Stimulated activated naive CD8-positive, alpha-beta T cell treated with anti-CD3 and anti-CD28 coated beads, Interleukin-15, amount 100 ng/mL, for 72 hours (primary cell): ENCODE measurements at regions not wholly inside any gene's neighbourhood (a gene's known extent, or its start where the extent isn't known, plus 50 kb on each side); places are given as distances from the start of the nearest gene placed in this dataset.
A peak's percentile ranks its signal among the peaks of the same experiment; 100 is the strongest.

ENCODE experiments used
- ATAC-seq: fragments of 150-1000 bp; cut with Tn5 transposase; 2 replicates; pipeline ENCODE4 v1.10.0; 2021; ENCODE audit warnings: mild to moderate bottlenecking, moderate library complexity
- DNase-seq, 2 donors: peaks; one replicate each; pipeline ENCODE4 v3.0.0; 2021 to 2022
- H3K27ac Mint-ChIP-seq, 2 donors: one replicate each; pipeline ENCODE4 v1.8.0; 2022; ENCODE audit warnings: mild to moderate bottlenecking in 2 of 2, mixed read lengths in 2 of 2, moderate library complexity in 2 of 2
- H3K27me3 Mint-ChIP-seq: one replicate; pipeline ENCODE4 v1.8.0; 2022; ENCODE audit warnings: mixed read lengths
- H3K4me1 Mint-ChIP-seq: one replicate; pipeline ENCODE4 v1.8.0; 2022; ENCODE audit warnings: mild to moderate bottlenecking, mixed read lengths
- H3K4me3 Mint-ChIP-seq, 2 donors: one replicate each; pipeline ENCODE4 v1.8.0; 2022; ENCODE audit warnings: mild to moderate bottlenecking in 2 of 2, mixed read lengths in 2 of 2, moderate library complexity in 1 of 2
- H3K9me3 Mint-ChIP-seq, 2 donors: one replicate each; pipeline ENCODE4 v1.8.0; 2022; ENCODE audit warnings: mixed read lengths in 2 of 2

DNA sequence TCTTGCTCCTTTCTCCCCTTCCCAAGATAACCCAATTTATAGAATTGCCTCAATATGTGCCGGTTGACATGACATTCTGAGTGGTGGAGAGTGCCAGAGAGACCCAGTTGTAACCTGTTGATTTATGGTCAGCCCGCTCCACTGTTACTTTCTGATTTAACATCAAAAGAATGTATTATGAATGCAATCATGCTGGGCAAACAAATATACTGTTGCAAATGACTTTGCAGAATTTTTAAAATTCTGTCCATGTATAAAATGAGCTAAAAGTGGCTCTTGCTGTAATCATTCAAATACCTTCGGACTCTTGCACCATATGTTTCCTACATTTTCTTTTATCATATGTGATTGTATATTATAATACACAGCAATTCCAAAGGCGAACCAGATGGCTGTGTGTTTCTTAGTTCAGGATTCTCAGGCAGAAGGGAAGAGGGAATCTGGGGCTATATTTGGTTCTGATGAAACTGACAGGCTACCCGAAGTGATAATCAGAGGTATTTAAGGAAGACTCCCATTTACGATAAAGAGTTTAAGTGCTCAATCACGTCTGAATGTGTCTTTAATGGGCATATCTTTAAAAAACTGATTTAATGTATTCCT, 131.7 kb downstream of the CLCN4 start:
- DNase-seq (no peak), ATAC-seq (no peak)
- H3K27me3 Mint-ChIP-seq = no peaks in the 10 kb centered on the region
- H3K4me3 Mint-ChIP-seq = no peak overlapping the region
- H3K27ac Mint-ChIP-seq = no peak overlapping the region
- H3K9me3 Mint-ChIP-seq = no peaks in the 10 kb centered on the region
- no peaks in the 10 kb centered on the region for H3K4me1 Mint-ChIP-seq

DNA sequence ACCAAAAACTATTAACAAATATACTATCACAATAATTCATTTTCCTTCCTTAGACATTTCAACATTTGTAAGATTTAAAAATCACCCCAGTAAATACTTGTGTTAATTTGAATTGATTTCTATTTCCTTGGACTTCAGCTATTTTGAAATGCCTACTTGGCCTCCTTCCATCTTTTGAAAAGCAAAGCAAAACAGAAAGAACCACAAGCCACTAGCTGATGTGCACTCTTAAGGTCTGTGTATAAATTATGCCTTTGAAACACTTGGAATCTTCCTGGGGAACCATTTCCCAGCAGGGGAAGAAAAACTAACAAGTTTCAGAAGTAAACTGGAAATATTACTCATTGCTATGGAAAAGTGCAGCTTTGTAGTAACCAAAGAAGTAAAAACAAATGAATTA, 139.8 kb downstream of the CLCN4 start:
- H3K4me1 Mint-ChIP-seq = no peaks in the 10 kb centered on the region
- H3K9me3 Mint-ChIP-seq = no peaks in the 10 kb centered on the region
- H3K4me3 Mint-ChIP-seq = no peak overlapping the region
- no peaks in the 10 kb centered on the region for H3K27me3 Mint-ChIP-seq
- no peak for ATAC-seq
- DNase-seq = no peak
- no peak overlapping the region for H3K27ac Mint-ChIP-seq

DNA sequence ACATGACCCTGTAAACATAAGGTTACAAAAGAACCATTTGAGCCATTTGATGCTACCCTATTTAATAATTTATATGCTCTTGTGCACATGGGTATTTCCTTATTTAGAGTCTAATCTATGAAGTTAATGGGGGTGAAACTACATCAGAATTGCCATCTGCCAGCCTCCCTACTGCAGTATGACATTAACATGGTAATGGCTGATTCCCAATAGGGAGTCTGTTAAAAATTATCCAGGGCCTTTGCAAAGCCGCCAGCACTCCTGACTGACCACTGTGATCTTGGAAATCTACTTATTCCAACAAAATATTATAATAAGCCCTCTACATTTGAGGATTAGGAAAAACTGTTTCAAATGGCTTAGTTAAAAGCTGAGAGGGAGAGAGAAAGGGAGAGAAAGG, 153.7 kb downstream of the CLCN4 start:
- no peaks in the 10 kb centered on the region for H3K27me3 Mint-ChIP-seq
- no peak for ATAC-seq
- no peaks in the 10 kb centered on the region for H3K4me1 Mint-ChIP-seq
- no peak overlapping the region for H3K27ac Mint-ChIP-seq
- no peak overlapping the region for H3K4me3 Mint-ChIP-seq
- H3K9me3 Mint-ChIP-seq = no peaks in the 10 kb centered on the region
- no peak for DNase-seq

DNA sequence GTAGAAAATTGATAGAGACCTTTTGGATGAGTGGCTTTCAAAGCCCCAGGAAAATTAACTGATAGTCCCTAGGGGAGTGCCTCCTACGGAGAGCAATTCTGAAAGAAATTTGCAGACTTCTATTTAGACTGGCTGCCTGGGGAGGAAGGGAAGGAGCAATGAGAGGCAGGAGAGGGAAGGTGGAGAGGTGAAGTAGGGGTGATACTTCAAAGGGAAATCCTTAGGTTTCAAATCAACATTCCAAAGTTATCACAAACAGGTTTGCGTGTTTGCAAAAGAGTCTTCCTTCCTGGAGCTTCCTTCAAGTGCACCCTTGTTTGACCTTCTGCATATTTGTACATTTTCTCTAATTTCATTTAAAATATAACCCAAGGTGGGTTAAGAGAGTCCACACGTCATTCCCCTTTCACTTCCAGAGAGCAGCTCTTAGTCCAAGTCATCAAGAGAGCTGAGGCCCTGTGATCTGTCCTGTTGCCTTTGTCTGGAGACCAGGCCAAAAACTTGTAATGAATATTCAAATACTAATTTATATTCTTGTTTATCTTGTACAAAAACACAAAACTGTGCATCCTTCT, 157.8 kb downstream of the CLCN4 start:
- ATAC-seq (no peak), DNase-seq (no peak)
- Mint-ChIP-seq H3K4me1 (no peaks in the 10 kb centered on the region), H3K9me3 (peaks cover 0 to 5% of the 10 kb centered on the region in 2 donors), H3K4me3 (no peak overlapping the region), H3K27ac (no peak overlapping the region), H3K27me3 (no peaks in the 10 kb centered on the region)

DNA sequence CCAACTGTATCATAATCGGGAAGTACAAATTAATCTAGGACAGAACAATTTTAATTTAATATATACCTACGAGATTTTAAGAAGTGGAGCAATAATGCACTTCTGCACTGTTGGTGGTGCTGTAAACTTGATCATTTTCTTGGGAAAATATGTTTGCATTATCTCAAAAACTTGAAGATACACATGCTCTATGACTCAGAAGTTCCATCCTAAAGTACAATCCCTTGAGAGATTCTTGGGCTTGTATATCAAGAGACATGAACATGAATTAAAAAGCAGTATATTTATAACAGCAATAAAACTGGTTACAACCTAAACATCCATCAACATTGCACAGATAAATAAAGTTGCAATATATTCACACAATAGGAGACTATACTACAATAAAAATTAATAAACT, 168.8 kb downstream of the CLCN4 start:
- no peaks in the 10 kb centered on the region for H3K9me3 Mint-ChIP-seq
- no peak overlapping the region for H3K4me3 Mint-ChIP-seq
- DNase-seq (no peak), ATAC-seq (no peak)
- no peaks in the 10 kb centered on the region for H3K4me1 Mint-ChIP-seq
- no peaks in the 10 kb centered on the region for H3K27me3 Mint-ChIP-seq
- H3K27ac Mint-ChIP-seq = no peak overlapping the region

DNA sequence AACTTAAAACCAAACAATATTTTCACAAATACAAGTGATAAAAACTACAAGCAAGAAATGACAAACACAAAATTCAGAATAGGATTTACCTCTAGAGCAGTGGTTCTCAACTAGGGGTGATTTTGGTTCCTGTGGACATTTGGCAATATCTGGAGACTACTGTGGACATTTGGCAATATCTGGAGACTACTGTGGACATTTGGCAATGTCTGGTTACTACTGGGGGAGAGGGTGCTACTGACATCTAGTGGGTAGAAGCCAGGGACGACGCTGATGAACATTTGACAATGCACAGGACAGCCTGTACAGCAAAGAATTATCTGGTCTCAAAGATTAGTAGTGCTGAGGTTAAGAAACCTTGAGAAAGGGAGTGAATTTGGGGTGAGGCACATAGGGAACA, 169.8 kb downstream of the CLCN4 start:
- DNase-seq (no peak), ATAC-seq (no peak)
- Mint-ChIP-seq H3K27me3 (no peaks in the 10 kb centered on the region), H3K9me3 (no peaks in the 10 kb centered on the region), H3K4me1 (no peaks in the 10 kb centered on the region), H3K27ac (no peak overlapping the region), H3K4me3 (no peak overlapping the region)

DNA sequence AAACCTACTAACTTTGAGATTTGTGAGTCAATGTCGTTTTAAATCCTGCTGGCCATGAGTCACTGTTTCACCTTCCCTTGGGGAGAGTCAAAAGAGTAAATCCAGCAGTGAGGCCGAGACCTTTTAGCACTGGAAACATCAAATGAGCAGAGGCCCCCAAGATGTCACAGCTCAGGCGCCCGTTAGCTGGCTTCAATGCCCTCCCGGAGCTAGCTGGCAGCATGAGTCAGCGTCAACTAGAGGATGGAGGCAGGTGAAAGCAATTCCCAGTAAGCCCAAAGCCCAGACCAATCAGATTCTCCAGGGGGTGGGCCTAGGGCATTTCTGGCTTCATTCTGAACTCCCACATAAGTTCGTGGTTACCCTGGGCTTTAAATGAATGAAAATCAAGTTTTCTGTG, 170.9 kb downstream of the CLCN4 start:
- Mint-ChIP-seq H3K27ac (no peak overlapping the region), H3K9me3 (no peaks in the 10 kb centered on the region), H3K4me3 (no peak overlapping the region), H3K27me3 (no peaks in the 10 kb centered on the region), H3K4me1 (no peaks in the 10 kb centered on the region)
- ATAC-seq (no peak), DNase-seq (no peak)

DNA sequence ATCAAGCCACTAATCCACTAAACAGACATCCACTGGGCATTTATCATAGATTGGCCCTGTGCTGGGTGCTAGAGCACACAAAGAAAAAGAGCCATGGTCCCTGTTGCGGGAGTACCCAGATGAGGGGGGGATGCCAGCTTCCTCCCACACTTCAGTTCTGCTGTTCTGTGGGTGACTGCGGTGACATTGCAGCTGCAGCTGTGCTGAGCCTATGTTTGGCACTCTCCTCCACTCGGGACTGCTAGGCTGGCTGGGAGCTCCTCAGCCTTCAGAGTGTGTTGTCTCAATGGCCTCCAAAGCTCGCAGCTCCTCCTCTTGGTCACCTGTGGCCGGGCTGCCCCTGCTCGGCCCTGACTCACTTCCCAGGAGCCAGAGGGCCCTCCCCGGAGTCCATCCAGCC, 173.2 kb downstream of the CLCN4 start:
- no peaks in the 10 kb centered on the region for H3K9me3 Mint-ChIP-seq
- no peak for ATAC-seq
- no peak overlapping the region for H3K27ac Mint-ChIP-seq
- no peaks in the 10 kb centered on the region for H3K4me1 Mint-ChIP-seq
- no peak overlapping the region for H3K4me3 Mint-ChIP-seq
- DNase-seq = no peak
- no peaks in the 10 kb centered on the region for H3K27me3 Mint-ChIP-seq

DNA sequence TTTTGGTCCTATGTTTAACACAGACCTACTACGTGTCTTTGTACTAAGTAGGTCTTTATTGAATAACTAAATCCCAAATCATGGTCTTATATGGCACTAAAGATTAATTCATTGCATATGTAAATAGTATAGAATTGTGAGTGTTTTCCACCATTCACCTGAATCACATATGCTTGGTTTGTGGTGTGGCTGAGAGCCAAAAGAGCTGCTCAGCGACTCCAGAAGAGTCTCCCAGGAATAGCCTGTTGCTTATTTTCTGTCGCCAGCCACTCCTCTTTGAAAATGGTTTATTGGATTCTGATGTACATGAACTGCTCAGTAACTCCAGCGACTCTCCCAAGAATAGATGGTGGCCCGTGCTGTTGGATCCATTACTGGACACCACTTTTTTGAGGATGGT, 184.5 kb downstream of the CLCN4 start:
- Mint-ChIP-seq H3K4me3 (no peak overlapping the region), H3K9me3 (no peaks in the 10 kb centered on the region), H3K27me3 (no peaks in the 10 kb centered on the region), H3K27ac (no peak overlapping the region), H3K4me1 (no peaks in the 10 kb centered on the region)
- DNase-seq (no peak), ATAC-seq (no peak)

DNA sequence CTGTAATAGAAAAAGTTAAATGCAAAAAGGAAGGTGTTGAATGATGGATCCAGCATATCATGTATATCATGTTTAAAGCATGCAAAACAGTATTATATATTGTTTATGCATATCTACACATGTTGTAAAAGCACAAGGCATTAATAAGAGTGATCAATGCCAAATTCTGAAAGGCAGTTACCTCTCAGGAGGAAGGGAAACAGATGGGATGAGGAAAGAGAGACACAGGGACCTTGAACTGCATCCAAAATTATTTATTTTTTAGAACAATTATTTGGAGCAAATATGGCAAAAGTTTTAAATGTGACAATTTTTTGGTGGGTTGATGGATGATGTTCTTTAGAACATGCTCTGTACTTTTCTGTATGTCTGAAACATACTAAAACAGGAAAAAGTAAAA, 193.4 kb downstream of the CLCN4 start:
- H3K4me3 Mint-ChIP-seq = no peak overlapping the region
- no peaks in the 10 kb centered on the region for H3K27me3 Mint-ChIP-seq
- H3K27ac Mint-ChIP-seq = no peak overlapping the region
- H3K9me3 Mint-ChIP-seq = no peaks in the 10 kb centered on the region
- ATAC-seq = no peak
- DNase-seq = no peak
- no peaks in the 10 kb centered on the region for H3K4me1 Mint-ChIP-seq

DNA sequence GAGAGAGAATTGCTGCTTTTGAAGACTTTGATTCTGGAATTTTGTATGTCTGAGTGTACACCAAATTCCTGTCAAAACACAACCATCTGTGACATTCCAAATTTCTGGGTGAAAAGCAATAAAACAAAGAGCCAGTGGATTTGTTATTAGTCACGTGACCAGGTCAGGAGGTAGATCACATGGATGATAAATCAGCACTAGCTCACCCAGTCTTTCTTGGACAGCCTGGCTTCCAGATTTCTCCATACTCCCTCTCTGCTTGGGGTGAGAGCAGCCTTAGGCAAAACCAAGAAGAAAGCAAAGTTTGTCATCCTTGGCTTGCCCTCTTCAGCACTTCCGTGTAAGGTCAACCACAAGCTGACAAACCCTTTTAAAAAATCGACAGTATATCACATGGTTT, 194.2 kb downstream of the CLCN4 start:
- H3K4me1 Mint-ChIP-seq = no peaks in the 10 kb centered on the region
- no peak for DNase-seq
- H3K4me3 Mint-ChIP-seq = no peak overlapping the region
- no peak overlapping the region for H3K27ac Mint-ChIP-seq
- no peaks in the 10 kb centered on the region for H3K27me3 Mint-ChIP-seq
- no peak for ATAC-seq
- H3K9me3 Mint-ChIP-seq = no peaks in the 10 kb centered on the region

DNA sequence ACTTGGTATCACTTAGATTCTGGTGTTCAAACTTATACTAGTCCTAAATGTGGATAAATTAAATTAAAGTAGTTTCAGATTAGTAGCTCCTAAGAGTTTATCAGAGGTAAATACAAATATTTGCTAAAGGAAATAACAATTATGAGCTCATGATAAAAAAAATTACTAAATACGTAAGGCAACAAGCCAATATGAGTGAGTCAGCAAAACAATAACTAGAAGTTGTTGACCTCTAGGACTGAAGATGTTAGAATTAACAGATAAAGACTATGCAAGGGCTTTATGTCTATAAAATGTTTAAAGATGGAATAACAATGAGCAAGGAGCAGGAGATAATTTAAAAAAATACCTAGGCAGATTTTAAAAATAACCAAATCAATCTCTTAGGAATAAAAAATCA, 195.8 kb downstream of the CLCN4 start:
- Mint-ChIP-seq H3K27me3 (no peaks in the 10 kb centered on the region), H3K4me3 (no peak overlapping the region), H3K4me1 (no peaks in the 10 kb centered on the region), H3K27ac (no peak overlapping the region), H3K9me3 (no peaks in the 10 kb centered on the region)
- ATAC-seq (no peak), DNase-seq (no peak)

DNA sequence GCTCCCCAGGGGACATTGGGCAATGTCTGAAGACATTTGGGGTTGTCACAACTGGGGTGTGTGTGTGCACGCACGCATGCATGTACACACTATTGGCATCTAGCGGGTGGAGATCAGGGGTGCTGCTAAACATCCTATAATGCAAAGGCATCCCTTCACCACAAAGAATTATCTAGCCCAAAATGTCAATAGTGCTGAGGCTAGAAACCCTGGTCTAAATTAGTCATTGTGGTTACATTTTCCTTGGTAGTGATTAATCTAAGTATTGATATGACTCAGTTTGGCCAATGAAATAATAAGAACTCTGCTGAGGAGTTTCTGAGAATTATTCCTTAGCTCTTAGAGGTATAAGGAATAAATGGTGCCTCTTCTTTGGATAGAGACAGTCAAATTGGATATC, 200.2 kb downstream of the CLCN4 start:
- no peak overlapping the region for H3K4me3 Mint-ChIP-seq
- no peak overlapping the region for H3K27ac Mint-ChIP-seq
- ATAC-seq = peak; percentile 59
- peaks cover 8% of the 10 kb centered on the region for H3K27me3 Mint-ChIP-seq
- no peaks in the 10 kb centered on the region for H3K9me3 Mint-ChIP-seq
- no peak for DNase-seq
- no peaks in the 10 kb centered on the region for H3K4me1 Mint-ChIP-seq

DNA sequence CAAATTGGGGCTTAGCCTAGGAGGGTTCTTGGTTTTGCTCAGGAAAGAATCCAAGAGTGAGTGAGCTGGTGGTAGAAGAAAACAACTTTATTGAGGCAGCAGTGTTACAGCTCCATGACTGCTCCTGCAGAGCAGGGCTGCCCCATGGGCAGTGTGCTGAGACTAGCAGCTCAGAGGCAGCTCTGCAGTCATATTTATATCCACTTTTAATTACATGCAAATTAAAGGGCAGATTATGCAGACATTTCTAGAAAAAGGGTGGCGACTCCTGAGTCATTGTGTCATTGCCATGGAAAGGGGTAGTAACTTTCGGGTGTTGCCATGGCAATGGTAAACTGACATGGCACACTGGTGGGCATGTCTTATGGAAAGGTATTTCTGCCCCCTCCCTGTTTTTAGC, 202.2 kb downstream of the CLCN4 start:
- DNase-seq = no peak
- H3K27ac Mint-ChIP-seq = no peak overlapping the region
- H3K4me3 Mint-ChIP-seq = no peak overlapping the region
- peaks cover 8% of the 10 kb centered on the region for H3K27me3 Mint-ChIP-seq
- H3K4me1 Mint-ChIP-seq = no peaks in the 10 kb centered on the region
- ATAC-seq = no peak
- no peaks in the 10 kb centered on the region for H3K9me3 Mint-ChIP-seq

DNA sequence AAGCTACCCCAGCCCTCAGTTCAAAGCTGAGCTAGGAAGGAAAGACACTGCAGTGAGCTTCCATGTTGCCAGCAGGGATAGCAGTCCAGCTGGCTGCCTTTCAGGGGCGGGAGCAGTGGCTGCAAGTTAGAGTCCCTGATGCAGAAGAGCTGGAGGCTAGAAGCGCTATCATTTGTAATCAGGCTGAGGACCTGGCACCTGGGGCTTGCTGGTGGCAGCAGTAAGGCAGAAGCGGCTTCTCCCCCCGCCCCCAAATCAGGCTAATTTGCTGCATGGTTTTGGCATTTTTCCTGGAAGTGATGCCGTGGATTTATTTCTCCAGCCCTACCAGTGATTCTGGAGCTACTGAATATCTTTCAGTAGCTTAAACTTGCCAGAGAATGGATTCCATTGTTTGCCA, 203.3 kb downstream of the CLCN4 start:
- Mint-ChIP-seq H3K27ac (no peak overlapping the region), H3K4me3 (no peak overlapping the region), H3K9me3 (no peaks in the 10 kb centered on the region), H3K27me3 (peaks cover 8% of the 10 kb centered on the region), H3K4me1 (no peaks in the 10 kb centered on the region)
- ATAC-seq (no peak), DNase-seq (no peak)

DNA sequence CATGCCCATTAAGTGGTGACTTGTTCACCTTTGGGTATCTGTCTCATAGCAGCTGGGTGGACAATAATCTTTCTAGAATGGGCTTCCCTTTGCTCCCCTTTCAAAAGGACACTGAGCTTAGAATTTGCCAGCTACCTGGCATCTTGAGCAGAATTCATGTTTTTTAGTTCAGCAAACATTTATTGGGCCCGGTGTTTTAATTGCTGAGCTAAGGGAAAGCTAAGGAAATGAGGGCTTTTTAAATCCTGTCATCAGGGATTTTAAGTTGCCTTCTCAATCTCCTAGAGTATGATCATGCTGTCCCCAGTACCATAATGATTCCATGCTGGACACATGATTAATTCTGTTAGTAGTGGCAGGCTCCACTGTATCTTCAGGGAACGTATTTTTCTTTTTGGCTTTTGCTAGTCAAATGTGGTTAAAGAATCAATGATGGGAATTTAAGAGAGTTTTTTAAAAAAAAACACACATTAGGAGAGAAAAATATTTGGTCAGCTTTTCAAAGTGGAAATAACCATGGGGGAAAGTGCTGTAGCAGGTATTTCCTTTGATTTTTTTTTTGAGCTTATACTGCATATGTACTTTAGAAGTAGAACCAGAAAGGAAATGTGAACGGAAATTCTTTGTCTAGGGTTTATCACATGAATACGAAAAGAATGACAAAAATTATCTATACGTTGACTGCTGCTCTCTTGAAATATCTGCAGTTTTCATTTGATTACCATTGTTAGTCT, 208.9 kb downstream of the CLCN4 start:
- Mint-ChIP-seq H3K27ac (no peak overlapping the region), H3K4me3 (no peak overlapping the region), H3K9me3 (peaks cover 0 to 5% of the 10 kb centered on the region in 2 donors), H3K4me1 (no peaks in the 10 kb centered on the region), H3K27me3 (no peaks in the 10 kb centered on the region)
- DNase-seq (no peak), ATAC-seq (no peak)

DNA sequence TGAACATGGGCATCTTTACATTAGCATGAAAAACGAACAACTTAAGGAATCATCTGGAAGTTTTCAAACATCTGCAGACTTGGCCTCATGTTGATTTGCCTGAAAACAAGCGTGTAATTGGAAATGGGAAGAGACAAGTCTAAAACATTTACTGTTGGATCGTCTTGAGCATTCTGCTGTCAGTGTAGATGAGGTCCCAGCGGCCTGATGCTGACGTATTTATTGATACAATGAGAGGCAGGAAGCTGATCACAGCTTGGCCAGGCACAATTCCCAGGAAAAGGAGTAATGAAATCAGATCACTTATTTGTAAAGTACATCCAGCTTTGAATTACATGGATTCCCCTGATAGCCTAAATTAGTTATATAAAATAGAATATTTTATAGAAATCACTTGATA, 210.6 kb downstream of the CLCN4 start:
- Mint-ChIP-seq H3K9me3 (peaks cover 0 to 5% of the 10 kb centered on the region in 2 donors), H3K27ac (no peak overlapping the region), H3K4me3 (no peak overlapping the region), H3K4me1 (no peaks in the 10 kb centered on the region), H3K27me3 (no peaks in the 10 kb centered on the region)
- ATAC-seq (no peak), DNase-seq (no peak)
